A673 (cell line): ENCODE measurements at regions not wholly inside any gene's neighbourhood (a gene's known extent, or its start where the extent isn't known, plus 50 kb on each side); places are given as distances from the start of the nearest gene placed in this dataset.

Experiments
- BruUV-seq: library from RNA; stranded (reverse); fragments of 400-500 nt; replicated peaks from 2 replicates; lab custom pipeline; 2021; lab: Mats Ljungman, UMichigan
- CTCF ChIA-PET: fragments of 300-600 bp; sonication (Branson Sonifier 250); formaldehyde crosslinking; loops from one replicate; lab custom pipeline; 2022; ENCODE audit warnings: antibody characterized with exemption; lab: Charles Lee
- POLR2A ChIA-PET: fragments of 300-600 bp; sonication (Branson Sonifier 250); formaldehyde crosslinking; loops from one replicate; lab custom pipeline; 2022; ENCODE audit warnings: antibody characterized with exemption; ENCODE audit not compliant: low non-redundant PET; lab: Charles Lee
- DNase-seq: peaks from one replicate; pipeline ENCODE4 v3.0.0-alpha.2; 2015; ENCODE audit warnings: low spot score
- H3K27ac ChIP-seq: fragments of 200-600 bp; sonication (generic); 2 replicates; pipeline ENCODE4 v1.5.1; 2016; ENCODE audit warnings: mixed run types, low read depth, mild to moderate bottlenecking, mixed read lengths, antibody characterized with exemption, low read length; ENCODE audit not compliant: poor library complexity, severe bottlenecking
- H3K27me3 ChIP-seq: fragments of 200-600 bp; sonication (generic); replicated peaks from 2 replicates; pipeline ENCODE4 v1.6.1; 2017; ENCODE audit warnings: mixed run types, low read depth, mild to moderate bottlenecking, mixed read lengths, antibody characterized with exemption, low read length; ENCODE audit not compliant: insufficient read depth, poor library complexity
- H3K36me3 ChIP-seq: fragments of 200-600 bp; sonication (generic); 2 replicates; pipeline ENCODE4 v1.6.1; 2016; ENCODE audit warnings: mixed run types, mild to moderate bottlenecking, mixed read lengths, antibody characterized with exemption, low read length; ENCODE audit not compliant: insufficient read depth, poor library complexity, severe bottlenecking
- H3K4me1 ChIP-seq: fragments of 200-600 bp; sonication (generic); 2 replicates; pipeline ENCODE4 v1.6.1; 2017; ENCODE audit warnings: mixed run types, mild to moderate bottlenecking, mixed read lengths, antibody characterized with exemption, low read length; ENCODE audit not compliant: insufficient read depth, poor library complexity, severe bottlenecking
- H3K4me3 ChIP-seq: fragments of 200-600 bp; sonication (generic); 2 replicates; pipeline ENCODE4 v1.5.1; 2016; ENCODE audit warnings: low read depth, mixed run types, mild to moderate bottlenecking, mixed read lengths, low read length; ENCODE audit not compliant: poor library complexity, severe bottlenecking
- H3K9me3 ChIP-seq: fragments of 200-600 bp; sonication (generic); 2 replicates; pipeline ENCODE4 v1.6.1; 2016; ENCODE audit warnings: mixed run types, low read depth, mild to moderate bottlenecking, mixed read lengths, antibody characterized with exemption, low read length; ENCODE audit not compliant: poor library complexity, severe bottlenecking
- EZH2 ChIP-seq: fragments of 200-600 bp; sonication (generic); IDR thresholded peaks from 2 replicates; pipeline ENCODE4 v1.6.1; 2017; ENCODE audit warnings: borderline replicate concordance, low read depth, mild to moderate bottlenecking, mixed read lengths, antibody characterized with exemption, low read length; ENCODE audit not compliant: poor library complexity, severe bottlenecking
- intact Hi-C: fragments of 100-400 bp; cut with micrococcal nuclease; formaldehyde crosslinking; loops from one replicate; pipeline ENCODE4 v1.10.0; 2022; ENCODE audit not compliant: unreplicated experiment
- TF ChIP-seq, protein P1 (sequence below): fragments of 300-800, 200-600 bp; sonication (generic); conservative IDR thresholded peaks from 2 replicates; pipeline ENCODE4 v1.5.1; 2017; ENCODE audit warnings: low read depth, mild to moderate bottlenecking, antibody characterized with exemption, low read length, moderate library complexity, mixed read lengths

- Histone ChIP-seq H3K4me1 (no peaks in the 10 kb centered on the region), H3K9me3 (no peaks in the 10 kb centered on the region), H3K27me3 (no peaks in the 10 kb centered on the region), H3K36me3 (no peaks in the 10 kb centered on the region), H3K4me3 (no peak overlapping the region), H3K27ac (no peak overlapping the region)
- intact Hi-C loops: no loop called here
- no peak for TF ChIP-seq EZH2
- TF ChIP-seq, protein P1, sequence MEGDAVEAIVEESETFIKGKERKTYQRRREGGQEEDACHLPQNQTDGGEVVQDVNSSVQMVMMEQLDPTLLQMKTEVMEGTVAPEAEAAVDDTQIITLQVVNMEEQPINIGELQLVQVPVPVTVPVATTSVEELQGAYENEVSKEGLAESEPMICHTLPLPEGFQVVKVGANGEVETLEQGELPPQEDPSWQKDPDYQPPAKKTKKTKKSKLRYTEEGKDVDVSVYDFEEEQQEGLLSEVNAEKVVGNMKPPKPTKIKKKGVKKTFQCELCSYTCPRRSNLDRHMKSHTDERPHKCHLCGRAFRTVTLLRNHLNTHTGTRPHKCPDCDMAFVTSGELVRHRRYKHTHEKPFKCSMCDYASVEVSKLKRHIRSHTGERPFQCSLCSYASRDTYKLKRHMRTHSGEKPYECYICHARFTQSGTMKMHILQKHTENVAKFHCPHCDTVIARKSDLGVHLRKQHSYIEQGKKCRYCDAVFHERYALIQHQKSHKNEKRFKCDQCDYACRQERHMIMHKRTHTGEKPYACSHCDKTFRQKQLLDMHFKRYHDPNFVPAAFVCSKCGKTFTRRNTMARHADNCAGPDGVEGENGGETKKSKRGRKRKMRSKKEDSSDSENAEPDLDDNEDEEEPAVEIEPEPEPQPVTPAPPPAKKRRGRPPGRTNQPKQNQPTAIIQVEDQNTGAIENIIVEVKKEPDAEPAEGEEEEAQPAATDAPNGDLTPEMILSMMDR: no peak
- ChIA-PET POLR2A (no interaction called here), CTCF (no interaction called here)
- no peak for DNase-seq
- BruUV-seq: no TSS peak
These were observed 1568.9 kb upstream of the IGFBP7 start for GRCh38 chr4:58679051-58679450.

- POLR2A ChIA-PET: no interaction called here
- no peak for DNase-seq
- no TSS peak for BruUV-seq
- CTCF ChIA-PET: no interaction called here
- H3K4me3 ChIP-seq: no peak overlapping the region
- intact Hi-C loops: no loop called here
- TF ChIP-seq EZH2: no peak
- TF ChIP-seq, protein P1: no peak
- H3K9me3 ChIP-seq: no peaks in the 10 kb centered on the region
- no peaks in the 10 kb centered on the region for H3K4me1 ChIP-seq
- H3K36me3 ChIP-seq: no peaks in the 10 kb centered on the region
- H3K27ac ChIP-seq: no peak overlapping the region
- H3K27me3 ChIP-seq: no peaks in the 10 kb centered on the region
These were observed 1559.6 kb upstream of the IGFBP7 start for GRCh38 chr4:58669783-58670182.

DNA sequence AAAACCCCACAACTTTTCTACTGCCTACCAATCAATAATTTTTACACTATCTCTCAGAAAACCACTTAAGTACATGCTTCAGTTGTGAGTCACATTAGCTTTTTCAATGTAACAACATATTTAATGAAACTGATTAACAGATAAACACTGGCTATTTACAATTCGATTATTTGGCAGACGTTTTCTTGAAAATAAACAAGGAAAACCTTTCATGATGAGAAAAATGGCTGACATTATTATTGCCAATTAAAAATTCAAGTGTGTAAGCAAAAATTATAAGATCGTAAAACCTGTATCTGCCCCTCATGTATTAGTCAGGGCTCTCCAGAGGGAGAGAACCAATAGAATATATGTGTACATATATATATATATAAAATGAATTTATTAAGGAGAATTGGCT, 1555.5 kb upstream of the IGFBP7 start:
- Histone ChIP-seq H3K4me3 (no peak overlapping the region), H3K27ac (no peak overlapping the region), H3K36me3 (no peaks in the 10 kb centered on the region), H3K27me3 (no peaks in the 10 kb centered on the region), H3K4me1 (no peaks in the 10 kb centered on the region), H3K9me3 (no peaks in the 10 kb centered on the region)
- BruUV-seq: no TSS peak
- ChIA-PET CTCF (no interaction called here), POLR2A (no interaction called here)
- no peak for DNase-seq
- TF ChIP-seq, protein P1: no peak
- no peak for TF ChIP-seq EZH2
- intact Hi-C loops: no loop called here
